Nephron (organoid): ENCODE measurements at regions not wholly inside any gene's neighbourhood (a gene's known extent, or its start where the extent isn't known, plus 50 kb on each side); places are given as distances from the start of the nearest gene placed in this dataset.

Source experiments
- H3K27ac Mint-ChIP-seq, 3 experiments: 2 replicates each; pipeline ENCODE4 v1.8.0; 2020; ENCODE audit warnings: mixed read lengths in 3 of 3, mild to moderate bottlenecking in 2 of 3, moderate library complexity in 1 of 3
- H3K27me3 Mint-ChIP-seq: 2 replicates; pipeline ENCODE4 v1.8.0; 2021; ENCODE audit warnings: low read depth, mild to moderate bottlenecking, moderate library complexity, mixed read lengths
- H3K36me3 Mint-ChIP-seq: 2 replicates; pipeline ENCODE4 v1.8.0; 2020; ENCODE audit warnings: low read depth, mixed read lengths
- H3K4me1 Mint-ChIP-seq: 2 replicates; pipeline ENCODE4 v1.8.0; 2020; ENCODE audit warnings: mixed read lengths
- H3K4me3 Mint-ChIP-seq, 3 experiments: 2 replicates each; pipeline ENCODE4 v1.8.0; 2020; ENCODE audit warnings: mild to moderate bottlenecking in 3 of 3, mixed read lengths in 3 of 3, moderate library complexity in 2 of 3
- H3K9me3 Mint-ChIP-seq: 2 replicates; pipeline ENCODE4 v1.8.0; 2020; ENCODE audit warnings: mixed read lengths
- TF ChIP-seq, protein P1 (sequence below), 3 experiments: fragments of 200-600 bp; sonication (generic); IDR thresholded peaks; one replicate each; pipeline ENCODE4 v1.5.0; 2021; ENCODE audit warnings: antibody characterized with exemption in 3 of 3; ENCODE audit not compliant: unreplicated experiment in 3 of 3

GRCh38 chr3:76586471-76586870 is 453.4 kb upstream of the ROBO2 start:
- Mint-ChIP-seq H3K9me3 (no peaks in the 10 kb centered on the region), H3K4me1 (no peaks in the 10 kb centered on the region), H3K36me3 (no peaks in the 10 kb centered on the region), H3K27ac (no peak overlapping the region), H3K27me3 (no peaks in the 10 kb centered on the region), H3K4me3 (no peak overlapping the region)
- TF ChIP-seq, protein P1, sequence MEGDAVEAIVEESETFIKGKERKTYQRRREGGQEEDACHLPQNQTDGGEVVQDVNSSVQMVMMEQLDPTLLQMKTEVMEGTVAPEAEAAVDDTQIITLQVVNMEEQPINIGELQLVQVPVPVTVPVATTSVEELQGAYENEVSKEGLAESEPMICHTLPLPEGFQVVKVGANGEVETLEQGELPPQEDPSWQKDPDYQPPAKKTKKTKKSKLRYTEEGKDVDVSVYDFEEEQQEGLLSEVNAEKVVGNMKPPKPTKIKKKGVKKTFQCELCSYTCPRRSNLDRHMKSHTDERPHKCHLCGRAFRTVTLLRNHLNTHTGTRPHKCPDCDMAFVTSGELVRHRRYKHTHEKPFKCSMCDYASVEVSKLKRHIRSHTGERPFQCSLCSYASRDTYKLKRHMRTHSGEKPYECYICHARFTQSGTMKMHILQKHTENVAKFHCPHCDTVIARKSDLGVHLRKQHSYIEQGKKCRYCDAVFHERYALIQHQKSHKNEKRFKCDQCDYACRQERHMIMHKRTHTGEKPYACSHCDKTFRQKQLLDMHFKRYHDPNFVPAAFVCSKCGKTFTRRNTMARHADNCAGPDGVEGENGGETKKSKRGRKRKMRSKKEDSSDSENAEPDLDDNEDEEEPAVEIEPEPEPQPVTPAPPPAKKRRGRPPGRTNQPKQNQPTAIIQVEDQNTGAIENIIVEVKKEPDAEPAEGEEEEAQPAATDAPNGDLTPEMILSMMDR (IDR thresholded peaks at IDR 0.05; ENCODE audit: unreplicated experiment in 3 of 3), result no peak

- Mint-ChIP-seq H3K9me3 (peaks cover 9% of the 10 kb centered on the region), H3K27ac (no peak overlapping the region), H3K27me3 (no peaks in the 10 kb centered on the region), H3K36me3 (no peaks in the 10 kb centered on the region), H3K4me1 (no peaks in the 10 kb centered on the region), H3K4me3 (no peak overlapping the region)
- TF ChIP-seq, protein P1 (IDR thresholded peaks at IDR 0.05; ENCODE audit: unreplicated experiment in 3 of 3), result no peak
Observed at GRCh38 chr3:76610150-76610549, 429.7 kb upstream of the ROBO2 start.

DNA sequence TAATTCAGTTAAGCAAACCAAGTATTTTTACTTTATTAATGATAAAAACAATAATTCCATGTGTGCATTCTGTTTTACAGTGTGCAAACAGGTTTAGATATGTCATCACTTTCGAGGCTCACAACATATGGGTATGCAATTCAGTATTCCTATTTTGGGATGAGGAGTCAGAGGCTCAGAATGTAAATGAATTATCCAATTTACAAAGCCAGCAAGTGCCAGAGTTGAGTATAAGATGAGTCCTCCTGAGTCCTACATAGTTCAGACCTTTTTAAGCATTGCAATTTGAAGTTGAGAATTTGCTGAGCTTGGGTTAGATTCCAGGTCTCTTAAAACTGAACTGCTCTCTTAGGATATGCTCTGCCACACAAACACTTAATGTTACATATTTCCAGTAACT is 424.2 kb upstream of the ROBO2 start:
- H3K4me3 Mint-ChIP-seq, result no peak overlapping the region
- H3K27me3 Mint-ChIP-seq, result no peaks in the 10 kb centered on the region
- peaks cover 2% of the 10 kb centered on the region for H3K9me3 Mint-ChIP-seq
- H3K4me1 Mint-ChIP-seq, result no peaks in the 10 kb centered on the region
- H3K27ac Mint-ChIP-seq, result no peak overlapping the region
- no peaks in the 10 kb centered on the region for H3K36me3 Mint-ChIP-seq
- TF ChIP-seq, protein P1 (IDR thresholded peaks at IDR 0.05; ENCODE audit: unreplicated experiment in 3 of 3), result no peak

GRCh38 chr3:76624164-76624563 is 415.7 kb upstream of the ROBO2 start:
- Mint-ChIP-seq H3K4me1 (no peaks in the 10 kb centered on the region), H3K36me3 (no peaks in the 10 kb centered on the region), H3K27me3 (no peaks in the 10 kb centered on the region), H3K4me3 (no peak overlapping the region), H3K9me3 (peaks cover 6% of the 10 kb centered on the region), H3K27ac (no peak overlapping the region)
- TF ChIP-seq, protein P1 (IDR thresholded peaks at IDR 0.05; ENCODE audit: unreplicated experiment in 3 of 3), result no peak

DNA sequence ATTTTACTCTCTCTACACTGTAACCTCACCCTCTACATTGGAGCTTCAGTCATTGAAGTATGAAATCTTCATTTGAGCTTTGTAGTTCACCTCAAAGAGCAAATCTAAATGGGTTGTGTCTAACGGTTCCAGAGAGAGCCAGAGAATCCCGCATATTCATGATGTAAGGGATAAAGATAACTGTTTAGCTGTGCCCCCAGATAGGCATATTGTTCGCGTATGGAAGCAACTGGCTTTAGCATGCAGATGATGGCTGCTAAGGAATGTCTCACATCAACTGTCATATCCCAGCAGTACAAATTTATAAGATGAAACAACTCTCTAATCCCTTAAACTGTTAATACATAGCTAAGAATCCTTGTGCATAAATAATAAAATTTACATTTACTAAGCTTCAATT is 412.7 kb upstream of the ROBO2 start:
- Mint-ChIP-seq H3K36me3 (no peaks in the 10 kb centered on the region), H3K4me1 (no peaks in the 10 kb centered on the region), H3K9me3 (peaks cover 4% of the 10 kb centered on the region), H3K4me3 (no peak overlapping the region), H3K27me3 (no peaks in the 10 kb centered on the region), H3K27ac (no peak overlapping the region)
- TF ChIP-seq, protein P1 (IDR thresholded peaks at IDR 0.05; ENCODE audit: unreplicated experiment in 3 of 3), result no peak

GRCh38 chr3:76631251-76631650 is 408.6 kb upstream of the ROBO2 start:
- TF ChIP-seq, protein P1 (IDR thresholded peaks at IDR 0.05; ENCODE audit: unreplicated experiment in 3 of 3), result no peak
- no peak overlapping the region for H3K4me3 Mint-ChIP-seq
- no peaks in the 10 kb centered on the region for H3K27me3 Mint-ChIP-seq

More at GRCh38 chr3:76631251-76631650, 408.6 kb upstream of the ROBO2 start:
- Mint-ChIP-seq H3K36me3 (no peaks in the 10 kb centered on the region), H3K9me3 (no peaks in the 10 kb centered on the region), H3K27ac (no peak overlapping the region), H3K4me1 (no peaks in the 10 kb centered on the region)
